ENCODE measurements at regions not wholly inside any gene's neighbourhood (a gene's known extent, or its start where the extent isn't known, plus 50 kb on each side); places are given as distances from the start of the nearest gene placed in this dataset.

DNA sequence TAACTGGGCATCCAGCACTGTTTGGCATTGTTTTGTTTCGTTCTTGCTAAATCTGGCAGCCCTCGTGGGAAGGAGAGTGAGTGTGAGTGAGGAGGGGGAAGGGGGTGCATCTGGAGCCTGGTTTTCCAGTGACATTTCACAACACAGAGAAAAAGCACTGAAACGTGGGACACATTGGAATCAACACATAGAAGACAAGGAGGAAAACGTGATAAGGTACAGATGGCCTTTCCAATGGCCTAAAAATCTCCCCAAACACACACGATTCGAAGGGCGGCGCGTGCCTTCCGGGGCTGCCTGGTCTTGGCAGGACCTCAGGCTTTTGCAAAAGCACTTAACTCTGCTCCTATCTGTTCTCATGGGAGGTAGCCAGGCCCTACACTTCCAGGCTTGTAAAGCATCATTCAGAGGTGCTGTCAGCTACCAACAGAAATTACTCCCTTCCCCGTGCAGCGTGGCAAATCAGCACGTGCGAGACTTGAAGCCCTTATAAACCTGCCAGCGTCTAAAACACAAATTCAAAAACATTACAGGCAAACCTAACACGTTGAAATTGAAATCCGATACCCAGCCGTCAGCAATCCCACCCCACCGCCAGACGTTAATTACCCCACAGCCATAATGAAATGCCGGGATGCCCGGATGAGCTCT is 129.4 kb downstream of the OLFM1 start:
- Histone ChIP-seq H3K4me3 (IDR thresholded peaks at IDR 0.05; ENCODE audit: insufficient read depth, low read depth, low read length) (no peak overlapping the region), H3K79me2 (ENCODE audit: insufficient read depth, low read depth) (no peaks in the 10 kb centered on the region), H3K27ac (no peak overlapping the region), H4K20me1 (ENCODE audit: insufficient read depth) (no peaks in the 10 kb centered on the region), H3K9ac (no peak overlapping the region), H3K4me2 (no peak overlapping the region), H3K36me3 (ENCODE audit: insufficient read depth) (no peaks in the 10 kb centered on the region), H3K4me1 (ENCODE audit: low read depth, poor library complexity, severe bottlenecking) (no peaks in the 10 kb centered on the region), H3K27me3 (ENCODE audit: insufficient read depth, low read depth) (peaks cover 27% of the 10 kb centered on the region; the same call in 1 of the 2 replicates), H2AFZ (ENCODE audit: low read depth) (no peak overlapping the region)
- TF ChIP-seq, protein P1, sequence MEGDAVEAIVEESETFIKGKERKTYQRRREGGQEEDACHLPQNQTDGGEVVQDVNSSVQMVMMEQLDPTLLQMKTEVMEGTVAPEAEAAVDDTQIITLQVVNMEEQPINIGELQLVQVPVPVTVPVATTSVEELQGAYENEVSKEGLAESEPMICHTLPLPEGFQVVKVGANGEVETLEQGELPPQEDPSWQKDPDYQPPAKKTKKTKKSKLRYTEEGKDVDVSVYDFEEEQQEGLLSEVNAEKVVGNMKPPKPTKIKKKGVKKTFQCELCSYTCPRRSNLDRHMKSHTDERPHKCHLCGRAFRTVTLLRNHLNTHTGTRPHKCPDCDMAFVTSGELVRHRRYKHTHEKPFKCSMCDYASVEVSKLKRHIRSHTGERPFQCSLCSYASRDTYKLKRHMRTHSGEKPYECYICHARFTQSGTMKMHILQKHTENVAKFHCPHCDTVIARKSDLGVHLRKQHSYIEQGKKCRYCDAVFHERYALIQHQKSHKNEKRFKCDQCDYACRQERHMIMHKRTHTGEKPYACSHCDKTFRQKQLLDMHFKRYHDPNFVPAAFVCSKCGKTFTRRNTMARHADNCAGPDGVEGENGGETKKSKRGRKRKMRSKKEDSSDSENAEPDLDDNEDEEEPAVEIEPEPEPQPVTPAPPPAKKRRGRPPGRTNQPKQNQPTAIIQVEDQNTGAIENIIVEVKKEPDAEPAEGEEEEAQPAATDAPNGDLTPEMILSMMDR (conservative IDR thresholded peaks at IDR 0.05; ENCODE audit: low read depth, low read length), result no peak

DNA sequence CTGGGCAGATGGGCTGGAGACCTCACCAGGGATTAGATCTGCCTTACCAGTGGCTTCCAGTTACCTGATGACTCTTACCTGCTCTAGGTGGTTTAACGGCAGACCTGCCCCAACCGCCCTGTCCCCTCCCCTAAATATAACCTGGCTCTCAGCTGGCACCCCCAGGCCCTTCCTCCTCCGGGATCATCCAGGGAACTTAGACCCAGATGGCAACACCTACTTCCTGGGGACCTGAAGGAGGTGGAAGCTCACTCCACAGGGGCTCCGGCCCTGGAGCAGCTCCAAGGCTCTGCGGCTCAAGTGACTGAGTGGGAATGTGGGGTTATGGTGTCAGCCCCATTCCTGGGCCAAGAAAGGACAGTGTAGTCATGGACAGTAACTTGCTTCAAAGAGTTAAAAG is 130.4 kb downstream of the OLFM1 start:
- Histone ChIP-seq H3K27me3 (ENCODE audit: insufficient read depth, low read depth) (peaks cover 27% of the 10 kb centered on the region; the same call in 1 of the 2 replicates), H3K4me2 (no peak overlapping the region), H3K27ac (no peak overlapping the region), H3K4me3 (IDR thresholded peaks at IDR 0.05; ENCODE audit: insufficient read depth, low read depth, low read length) (no peak overlapping the region), H3K9ac (no peak overlapping the region), H4K20me1 (ENCODE audit: insufficient read depth) (no peaks in the 10 kb centered on the region), H2AFZ (ENCODE audit: low read depth) (no peak overlapping the region), H3K79me2 (ENCODE audit: insufficient read depth, low read depth) (no peaks in the 10 kb centered on the region), H3K4me1 (ENCODE audit: low read depth, poor library complexity, severe bottlenecking) (no peaks in the 10 kb centered on the region), H3K36me3 (ENCODE audit: insufficient read depth) (no peaks in the 10 kb centered on the region)
- TF ChIP-seq, protein P1 (conservative IDR thresholded peaks at IDR 0.05; ENCODE audit: low read depth, low read length), result no peak

DNA sequence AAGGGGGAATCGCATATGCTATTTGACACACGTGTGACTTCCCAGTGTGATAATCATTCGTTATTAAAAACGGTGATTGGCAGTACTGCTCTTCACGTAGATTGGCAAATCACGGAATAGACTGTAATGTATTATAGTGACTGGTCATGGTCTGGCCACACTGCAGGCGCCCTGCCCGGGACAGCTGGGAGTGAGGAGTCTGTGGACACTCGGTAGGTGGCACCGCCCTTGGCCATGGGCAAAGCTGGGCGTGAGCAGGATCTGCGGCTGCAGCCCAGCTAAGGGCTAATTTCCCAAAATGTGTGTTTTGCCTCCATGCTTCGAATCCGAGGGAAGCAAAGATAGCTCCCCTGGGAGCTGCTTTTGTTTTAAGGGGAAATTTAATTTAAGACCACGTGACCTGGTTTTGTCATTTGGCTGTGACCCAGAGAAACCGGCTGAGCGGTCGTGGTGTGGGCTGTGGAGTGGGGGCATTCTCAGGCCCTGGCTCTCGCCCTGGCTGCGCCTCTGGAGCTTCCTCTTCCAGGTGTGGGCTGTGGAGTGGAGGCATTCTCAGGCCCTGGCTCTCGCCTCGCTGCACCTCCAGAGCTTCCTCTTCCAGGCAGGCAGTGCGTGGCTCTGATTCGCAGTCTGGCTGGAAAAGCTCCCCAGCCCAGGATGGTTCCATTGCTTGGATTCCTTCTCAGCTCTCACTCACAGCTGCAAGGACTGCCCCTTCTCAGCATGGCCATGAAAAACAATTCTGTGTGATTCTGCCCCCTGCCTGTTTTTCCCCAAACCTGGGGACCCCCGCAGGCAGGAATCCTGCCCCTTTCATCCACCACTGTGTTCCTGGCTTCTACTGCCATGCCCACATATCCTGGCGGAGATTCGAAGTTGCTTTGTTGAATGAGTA is 131.1 kb downstream of the OLFM1 start:
- Histone ChIP-seq H3K4me2 (no peak overlapping the region), H3K27me3 (ENCODE audit: insufficient read depth, low read depth) (peaks cover 27% of the 10 kb centered on the region; the same call in 1 of the 2 replicates), H3K4me3 (IDR thresholded peaks at IDR 0.05; ENCODE audit: insufficient read depth, low read depth, low read length) (no peak overlapping the region), H4K20me1 (ENCODE audit: insufficient read depth) (no peaks in the 10 kb centered on the region), H3K36me3 (ENCODE audit: insufficient read depth) (no peaks in the 10 kb centered on the region), H3K79me2 (ENCODE audit: insufficient read depth, low read depth) (no peaks in the 10 kb centered on the region), H2AFZ (ENCODE audit: low read depth) (no peak overlapping the region), H3K9ac (no peak overlapping the region), H3K27ac (no peak overlapping the region), H3K4me1 (ENCODE audit: low read depth, poor library complexity, severe bottlenecking) (no peaks in the 10 kb centered on the region)
- TF ChIP-seq, protein P1 (conservative IDR thresholded peaks at IDR 0.05; ENCODE audit: low read depth, low read length), result no peak

DNA sequence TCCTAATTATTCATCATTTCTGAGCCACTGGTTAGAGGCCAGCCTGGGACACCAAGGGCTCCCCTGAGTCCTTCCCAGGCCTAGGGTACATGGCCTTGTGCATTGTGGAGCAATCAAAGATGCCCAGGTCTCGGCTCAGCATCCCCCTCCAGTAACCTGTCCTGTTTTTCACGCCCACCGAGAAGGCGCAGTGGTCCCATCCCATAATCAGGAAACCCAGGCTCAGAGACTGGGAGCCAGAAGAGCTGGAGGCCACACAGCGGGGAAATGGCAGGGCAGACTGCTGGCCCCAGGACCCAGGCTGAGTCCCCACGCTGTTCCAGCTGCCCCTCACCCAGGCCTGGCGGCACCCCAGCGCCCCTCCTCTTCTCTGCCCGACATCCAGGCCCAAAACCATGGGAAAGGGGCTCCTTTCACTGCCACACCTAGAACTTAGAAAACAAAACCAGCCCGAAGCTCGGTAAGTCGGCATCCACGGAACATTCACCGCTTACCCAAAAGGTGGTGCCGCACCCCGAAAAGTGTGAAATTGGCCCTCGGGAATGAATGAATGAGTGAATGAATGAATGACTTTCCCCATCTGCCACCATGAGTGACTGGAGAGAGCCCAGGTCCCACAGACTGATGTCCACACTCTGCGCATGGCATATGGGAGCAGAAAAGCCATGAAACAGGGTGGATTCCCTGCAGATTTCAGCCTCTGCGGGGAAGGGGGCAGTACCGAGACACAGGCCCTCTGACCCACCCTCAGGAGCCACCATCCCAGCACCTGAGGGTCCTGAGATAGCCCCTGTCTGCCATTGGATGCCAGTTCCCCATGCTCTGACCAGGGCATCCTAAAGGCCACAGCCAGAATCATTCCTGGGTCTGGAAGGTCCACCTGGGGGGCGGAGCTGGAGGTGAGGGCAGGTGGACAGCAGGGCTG is 132.5 kb downstream of the OLFM1 start:
- Histone ChIP-seq H3K79me2 (ENCODE audit: insufficient read depth, low read depth) (no peaks in the 10 kb centered on the region), H4K20me1 (ENCODE audit: insufficient read depth) (no peaks in the 10 kb centered on the region), H2AFZ (ENCODE audit: low read depth) (no peak overlapping the region), H3K4me3 (IDR thresholded peaks at IDR 0.05; ENCODE audit: insufficient read depth, low read depth, low read length) (no peak overlapping the region), H3K9ac (no peak overlapping the region), H3K4me2 (no peak overlapping the region), H3K4me1 (ENCODE audit: low read depth, poor library complexity, severe bottlenecking) (no peaks in the 10 kb centered on the region), H3K36me3 (ENCODE audit: insufficient read depth) (no peaks in the 10 kb centered on the region), H3K27ac (no peak overlapping the region), H3K27me3 (ENCODE audit: insufficient read depth, low read depth) (peaks cover 22% of the 10 kb centered on the region; the same call in 1 of the 2 replicates)
- TF ChIP-seq, protein P1 (conservative IDR thresholded peaks at IDR 0.05; ENCODE audit: low read depth, low read length), result no peak
